ENCODE measurements at regions not wholly inside any gene's neighbourhood (a gene's known extent, or its start where the extent isn't known, plus 50 kb on each side); places are given as distances from the start of the nearest gene placed in this dataset.

- H3K36me3 ChIP-seq (ENCODE audit: control insufficient read depth, insufficient read depth, low read length), result no peaks in the 10 kb centered on the region
- 94% methylated on average over 2 of the region's 3 CpGs for WGBS (ENCODE audit: insufficient coverage)
- H3K27ac ChIP-seq (ENCODE audit: low read depth, low read length), result no peak overlapping the region
- DNase-seq (ENCODE audit: low read depth in 4 of 6, low spot score in 6 of 6), result no peak
- peaks cover 2% of the 10 kb centered on the region for H3K9me3 ChIP-seq (ENCODE audit: control insufficient read depth, insufficient read depth, low read length)
- H3K4me1 ChIP-seq (ENCODE audit: control insufficient read depth, insufficient read depth, low read length), result no peaks in the 10 kb centered on the region
- H3K4me3 ChIP-seq (ENCODE audit: low read depth, low read length), result no peak overlapping the region
- H3K27me3 ChIP-seq (ENCODE audit: control insufficient read depth, insufficient read depth, low read length), result no peaks in the 10 kb centered on the region
These were observed 154.9 kb upstream of the KL start for GRCh38 chr13:32861304-32861703.

- DNase-seq (ENCODE audit: low read depth in 4 of 6, low spot score in 6 of 6), result no peak
- Histone ChIP-seq H3K27ac (ENCODE audit: low read depth, low read length) (no peak overlapping the region), H3K4me3 (ENCODE audit: low read depth, low read length) (no peak overlapping the region), H3K9me3 (ENCODE audit: control insufficient read depth, insufficient read depth, low read length) (peaks cover 2% of the 10 kb centered on the region), H3K4me1 (ENCODE audit: control insufficient read depth, insufficient read depth, low read length) (no peaks in the 10 kb centered on the region), H3K27me3 (ENCODE audit: control insufficient read depth, insufficient read depth, low read length) (no peaks in the 10 kb centered on the region), H3K36me3 (ENCODE audit: control insufficient read depth, insufficient read depth, low read length) (no peaks in the 10 kb centered on the region)
- 92% methylated on average over 3 of the region's 3 CpGs for WGBS (ENCODE audit: insufficient coverage)
These were observed 152.6 kb upstream of the KL start for GRCh38 chr13:32863596-32863995.

- WGBS (ENCODE audit: insufficient coverage), result 88% methylated on average over 4 of the region's 4 CpGs
- Histone ChIP-seq H3K9me3 (ENCODE audit: control insufficient read depth, insufficient read depth, low read length) (peaks cover 3% of the 10 kb centered on the region), H3K4me1 (ENCODE audit: control insufficient read depth, insufficient read depth, low read length) (no peaks in the 10 kb centered on the region), H3K27me3 (ENCODE audit: control insufficient read depth, insufficient read depth, low read length) (no peaks in the 10 kb centered on the region), H3K4me3 (ENCODE audit: low read depth, low read length) (no peak overlapping the region), H3K36me3 (ENCODE audit: control insufficient read depth, insufficient read depth, low read length) (no peaks in the 10 kb centered on the region), H3K27ac (ENCODE audit: low read depth, low read length) (no peak overlapping the region)
- DNase-seq (ENCODE audit: low read depth in 4 of 6, low spot score in 6 of 6), result no peak
These were observed 149.3 kb upstream of the KL start for GRCh38 chr13:32866921-32867320.

- Histone ChIP-seq H3K27ac (ENCODE audit: low read depth, low read length) (no peak overlapping the region), H3K4me1 (ENCODE audit: control insufficient read depth, insufficient read depth, low read length) (no peaks in the 10 kb centered on the region), H3K9me3 (ENCODE audit: control insufficient read depth, insufficient read depth, low read length) (no peaks in the 10 kb centered on the region), H3K4me3 (ENCODE audit: low read depth, low read length) (no peak overlapping the region), H3K36me3 (ENCODE audit: control insufficient read depth, insufficient read depth, low read length) (no peaks in the 10 kb centered on the region), H3K27me3 (ENCODE audit: control insufficient read depth, insufficient read depth, low read length) (no peaks in the 10 kb centered on the region)
- WGBS (ENCODE audit: insufficient coverage), result no CpG with 5 or more reads among the region's 2 CpGs
- no peak for DNase-seq (ENCODE audit: low read depth in 4 of 6, low spot score in 6 of 6)
These were observed 138.7 kb upstream of the KL start for GRCh38 chr13:32877491-32877890.

- DNase-seq (ENCODE audit: low read depth in 4 of 6, low spot score in 6 of 6), result no peak
- no peaks in the 10 kb centered on the region for H3K4me1 ChIP-seq (ENCODE audit: control insufficient read depth, insufficient read depth, low read length)
- WGBS (ENCODE audit: insufficient coverage), result 93% methylated on average over 3 of the region's 4 CpGs
- H3K9me3 ChIP-seq (ENCODE audit: control insufficient read depth, insufficient read depth, low read length), result no peaks in the 10 kb centered on the region
- H3K36me3 ChIP-seq (ENCODE audit: control insufficient read depth, insufficient read depth, low read length), result no peaks in the 10 kb centered on the region
- no peak overlapping the region for H3K27ac ChIP-seq (ENCODE audit: low read depth, low read length)
- no peaks in the 10 kb centered on the region for H3K27me3 ChIP-seq (ENCODE audit: control insufficient read depth, insufficient read depth, low read length)
- H3K4me3 ChIP-seq (ENCODE audit: low read depth, low read length), result no peak overlapping the region
These were observed 138.1 kb upstream of the KL start for GRCh38 chr13:32878163-32878562.

- Histone ChIP-seq H3K9me3 (ENCODE audit: control insufficient read depth, insufficient read depth, low read length) (no peaks in the 10 kb centered on the region), H3K4me1 (ENCODE audit: control insufficient read depth, insufficient read depth, low read length) (no peaks in the 10 kb centered on the region), H3K4me3 (ENCODE audit: low read depth, low read length) (no peak overlapping the region), H3K27ac (ENCODE audit: low read depth, low read length) (no peak overlapping the region), H3K27me3 (ENCODE audit: control insufficient read depth, insufficient read depth, low read length) (no peaks in the 10 kb centered on the region), H3K36me3 (ENCODE audit: control insufficient read depth, insufficient read depth, low read length) (no peaks in the 10 kb centered on the region)
- no peak for DNase-seq (ENCODE audit: low read depth in 4 of 6, low spot score in 6 of 6)
- WGBS (ENCODE audit: insufficient coverage), result 100% methylated on average over 1 of the region's 3 CpGs
These were observed 135.6 kb upstream of the KL start for GRCh38 chr13:32880636-32881035.

GRCh38 chr13:32881074-32881776, 135.0 kb upstream of the KL start:
- H3K4me1 ChIP-seq (ENCODE audit: control insufficient read depth, insufficient read depth, low read length), result no peaks in the 10 kb centered on the region
- H3K27ac ChIP-seq (ENCODE audit: low read depth, low read length), result no peak overlapping the region
- no peaks in the 10 kb centered on the region for H3K9me3 ChIP-seq (ENCODE audit: control insufficient read depth, insufficient read depth, low read length)
- no peak overlapping the region for H3K4me3 ChIP-seq (ENCODE audit: low read depth, low read length)
- H3K27me3 ChIP-seq (ENCODE audit: control insufficient read depth, insufficient read depth, low read length), result no peaks in the 10 kb centered on the region
- peak in 1 of 6 donors; percentile 32 for DNase-seq (ENCODE audit: low read depth in 4 of 6, low spot score in 6 of 6)
- WGBS (ENCODE audit: insufficient coverage), result 47% methylated on average over 1 of the region's 2 CpGs
- H3K36me3 ChIP-seq (ENCODE audit: control insufficient read depth, insufficient read depth, low read length), result no peaks in the 10 kb centered on the region

- 40% methylated on average over 1 of the region's 2 CpGs for WGBS (ENCODE audit: insufficient coverage)
- peak in 1 of 6 donors; percentile 52 for DNase-seq (ENCODE audit: low read depth in 4 of 6, low spot score in 6 of 6)
These were observed 134.5 kb upstream of the KL start for GRCh38 chr13:32881777-32882145.

GRCh38 chr13:32882691-32883090, 133.5 kb upstream of the KL start:
- H3K4me1 ChIP-seq (ENCODE audit: control insufficient read depth, insufficient read depth, low read length), result no peaks in the 10 kb centered on the region
- peaks cover 6% of the 10 kb centered on the region for H3K9me3 ChIP-seq (ENCODE audit: control insufficient read depth, insufficient read depth, low read length)
- no peak overlapping the region for H3K4me3 ChIP-seq (ENCODE audit: low read depth, low read length)
- H3K36me3 ChIP-seq (ENCODE audit: control insufficient read depth, insufficient read depth, low read length), result no peaks in the 10 kb centered on the region
- no peaks in the 10 kb centered on the region for H3K27me3 ChIP-seq (ENCODE audit: control insufficient read depth, insufficient read depth, low read length)
- peak in 1 of 6 donors; percentile 35 for DNase-seq (ENCODE audit: low read depth in 4 of 6, low spot score in 6 of 6)
- H3K27ac ChIP-seq (ENCODE audit: low read depth, low read length), result no peak overlapping the region

More at GRCh38 chr13:32881777-32882145, 134.5 kb upstream of the KL start:
- H3K27me3 ChIP-seq (ENCODE audit: control insufficient read depth, insufficient read depth, low read length), result no peaks in the 10 kb centered on the region
- H3K36me3 ChIP-seq (ENCODE audit: control insufficient read depth, insufficient read depth, low read length), result no peaks in the 10 kb centered on the region
- no peak overlapping the region for H3K27ac ChIP-seq (ENCODE audit: low read depth, low read length)
- no peaks in the 10 kb centered on the region for H3K9me3 ChIP-seq (ENCODE audit: control insufficient read depth, insufficient read depth, low read length)
- H3K4me3 ChIP-seq (ENCODE audit: low read depth, low read length), result no peak overlapping the region
- H3K4me1 ChIP-seq (ENCODE audit: control insufficient read depth, insufficient read depth, low read length), result no peaks in the 10 kb centered on the region

GRCh38 chr13:32883474-32883873, 132.7 kb upstream of the KL start:
- Histone ChIP-seq H3K4me3 (ENCODE audit: low read depth, low read length) (no peak overlapping the region), H3K27ac (ENCODE audit: low read depth, low read length) (no peak overlapping the region), H3K4me1 (ENCODE audit: control insufficient read depth, insufficient read depth, low read length) (no peaks in the 10 kb centered on the region), H3K27me3 (ENCODE audit: control insufficient read depth, insufficient read depth, low read length) (no peaks in the 10 kb centered on the region), H3K9me3 (ENCODE audit: control insufficient read depth, insufficient read depth, low read length) (peaks cover 6% of the 10 kb centered on the region), H3K36me3 (ENCODE audit: control insufficient read depth, insufficient read depth, low read length) (no peaks in the 10 kb centered on the region)
- WGBS (ENCODE audit: insufficient coverage), result no CpG with 5 or more reads among the region's 2 CpGs
- DNase-seq (ENCODE audit: low read depth in 4 of 6, low spot score in 6 of 6), result peak in 3 of 6 donors; percentile 37 to 91 (median 91)
